22Rv1 (cell line): ENCODE measurements at regions not wholly inside any gene's neighbourhood (a gene's known extent, or its start where the extent isn't known, plus 50 kb on each side); places are given as distances from the start of the nearest gene placed in this dataset.

Experiments used
- ZFX ChIP-seq: fragments of 450-650 bp; IDR thresholded peaks from 2 replicates; pipeline ENCODE4 v1.6.1; 2017; ENCODE audit warnings: antibody characterized with exemption, borderline replicate concordance
- TF ChIP-seq, protein P1 (sequence below): fragments of 450-650 bp; IDR thresholded peaks from 2 replicates; pipeline ENCODE4 v1.5.1; 2017; ENCODE audit warnings: mild to moderate bottlenecking

GRCh38 chr15:53247041-53247708 is 457.0 kb upstream of the ONECUT1 start:
- TF ChIP-seq, protein P1, sequence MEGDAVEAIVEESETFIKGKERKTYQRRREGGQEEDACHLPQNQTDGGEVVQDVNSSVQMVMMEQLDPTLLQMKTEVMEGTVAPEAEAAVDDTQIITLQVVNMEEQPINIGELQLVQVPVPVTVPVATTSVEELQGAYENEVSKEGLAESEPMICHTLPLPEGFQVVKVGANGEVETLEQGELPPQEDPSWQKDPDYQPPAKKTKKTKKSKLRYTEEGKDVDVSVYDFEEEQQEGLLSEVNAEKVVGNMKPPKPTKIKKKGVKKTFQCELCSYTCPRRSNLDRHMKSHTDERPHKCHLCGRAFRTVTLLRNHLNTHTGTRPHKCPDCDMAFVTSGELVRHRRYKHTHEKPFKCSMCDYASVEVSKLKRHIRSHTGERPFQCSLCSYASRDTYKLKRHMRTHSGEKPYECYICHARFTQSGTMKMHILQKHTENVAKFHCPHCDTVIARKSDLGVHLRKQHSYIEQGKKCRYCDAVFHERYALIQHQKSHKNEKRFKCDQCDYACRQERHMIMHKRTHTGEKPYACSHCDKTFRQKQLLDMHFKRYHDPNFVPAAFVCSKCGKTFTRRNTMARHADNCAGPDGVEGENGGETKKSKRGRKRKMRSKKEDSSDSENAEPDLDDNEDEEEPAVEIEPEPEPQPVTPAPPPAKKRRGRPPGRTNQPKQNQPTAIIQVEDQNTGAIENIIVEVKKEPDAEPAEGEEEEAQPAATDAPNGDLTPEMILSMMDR, result no peak
- TF ChIP-seq ZFX, result no peak
